DND-41 (cell line): ENCODE measurements at regions not wholly inside any gene's neighbourhood (a gene's known extent, or its start where the extent isn't known, plus 50 kb on each side); places are given as distances from the start of the nearest gene placed in this dataset.

Experiments used
- EZH2 ChIP-seq: IDR thresholded peaks from 3 replicates; pipeline ENCODE4 v1.6.1; 2012; ENCODE audit warnings: borderline replicate concordance, low read depth, mild to moderate bottlenecking, moderate library complexity, low read length, inconsistent platforms; ENCODE audit not compliant: severe bottlenecking
- TF ChIP-seq, protein P1 (sequence below): IDR thresholded peaks from 2 replicates; pipeline ENCODE4 v1.5.1; 2012; ENCODE audit warnings: borderline replicate concordance, low read length, moderate library complexity, mild to moderate bottlenecking; ENCODE audit not compliant: poor library complexity, severe bottlenecking; ENCODE audit errors: extremely low read depth

DNA sequence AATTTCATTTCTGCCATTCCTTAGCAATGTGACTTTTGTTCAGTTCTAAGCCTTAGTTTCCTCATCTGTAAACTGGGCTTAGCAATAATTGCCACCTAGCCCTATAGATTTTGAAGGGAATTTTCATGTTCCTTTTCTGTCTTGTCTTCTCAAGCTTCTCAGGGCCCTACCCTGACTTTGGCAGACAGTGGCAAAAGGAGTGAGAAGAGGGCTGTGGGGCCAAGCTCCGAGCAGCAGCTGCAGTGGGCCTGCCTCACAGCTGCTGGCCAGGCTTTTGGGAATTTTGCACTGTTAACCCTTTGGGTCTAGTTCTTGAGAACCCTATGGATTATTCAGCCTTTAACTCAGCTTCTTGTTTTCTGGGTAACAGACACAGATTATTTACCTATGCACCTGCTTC, 67.6 kb upstream of the IGSF1 start:
- TF ChIP-seq, protein P1, sequence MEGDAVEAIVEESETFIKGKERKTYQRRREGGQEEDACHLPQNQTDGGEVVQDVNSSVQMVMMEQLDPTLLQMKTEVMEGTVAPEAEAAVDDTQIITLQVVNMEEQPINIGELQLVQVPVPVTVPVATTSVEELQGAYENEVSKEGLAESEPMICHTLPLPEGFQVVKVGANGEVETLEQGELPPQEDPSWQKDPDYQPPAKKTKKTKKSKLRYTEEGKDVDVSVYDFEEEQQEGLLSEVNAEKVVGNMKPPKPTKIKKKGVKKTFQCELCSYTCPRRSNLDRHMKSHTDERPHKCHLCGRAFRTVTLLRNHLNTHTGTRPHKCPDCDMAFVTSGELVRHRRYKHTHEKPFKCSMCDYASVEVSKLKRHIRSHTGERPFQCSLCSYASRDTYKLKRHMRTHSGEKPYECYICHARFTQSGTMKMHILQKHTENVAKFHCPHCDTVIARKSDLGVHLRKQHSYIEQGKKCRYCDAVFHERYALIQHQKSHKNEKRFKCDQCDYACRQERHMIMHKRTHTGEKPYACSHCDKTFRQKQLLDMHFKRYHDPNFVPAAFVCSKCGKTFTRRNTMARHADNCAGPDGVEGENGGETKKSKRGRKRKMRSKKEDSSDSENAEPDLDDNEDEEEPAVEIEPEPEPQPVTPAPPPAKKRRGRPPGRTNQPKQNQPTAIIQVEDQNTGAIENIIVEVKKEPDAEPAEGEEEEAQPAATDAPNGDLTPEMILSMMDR = no peak
- no peak for TF ChIP-seq EZH2
